Myocyte (in vitro differentiated cells): ENCODE measurements at regions not wholly inside any gene's neighbourhood (a gene's known extent, or its start where the extent isn't known, plus 50 kb on each side); places are given as distances from the start of the nearest gene placed in this dataset.
"Not testable (repeated sequence)": the region's sequence is repeated elsewhere in the genome, so short reads cannot be mapped to it uniquely, and the experiment has no call there.

Experiments
- DNase-seq: peaks from one replicate; pipeline ENCODE4 v3.0.0-alpha.2; 2012; ENCODE audit warnings: low read depth

DNA sequence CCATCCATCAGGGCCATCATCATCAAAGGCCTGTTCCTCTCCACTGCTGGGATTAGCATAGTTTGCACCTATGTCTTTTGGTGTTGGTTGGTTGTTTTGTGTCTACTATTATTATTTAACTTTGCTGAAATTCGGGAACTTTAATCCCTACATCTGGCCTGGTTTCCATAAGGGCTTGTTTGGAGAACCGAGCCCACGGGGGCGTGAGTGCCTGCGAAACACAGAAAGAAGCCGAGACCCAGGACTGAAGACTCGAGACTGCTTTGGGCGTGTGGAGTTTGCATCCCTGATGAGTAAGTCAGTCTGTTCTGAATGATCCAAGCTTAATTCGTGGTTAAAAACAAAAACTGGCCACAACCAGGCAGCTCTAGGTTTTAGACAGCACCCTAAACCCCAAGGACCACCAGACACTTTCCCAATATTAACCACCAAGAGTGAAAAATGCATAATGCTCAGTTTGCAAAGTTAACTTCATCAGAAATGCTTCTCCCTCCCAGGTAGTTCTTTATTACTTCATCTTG lies 195.6 kb downstream of the BCL2L11 start:
- DNase-seq: not testable (repeated sequence)

GRCh38 chr2:111316881-111317549 lies 196.3 kb downstream of the BCL2L11 start:
- DNase-seq: peak; percentile 6

- not testable (repeated sequence) for DNase-seq
Observed at GRCh38 chr2:111319552-111319951, 198.8 kb downstream of the BCL2L11 start.

DNA sequence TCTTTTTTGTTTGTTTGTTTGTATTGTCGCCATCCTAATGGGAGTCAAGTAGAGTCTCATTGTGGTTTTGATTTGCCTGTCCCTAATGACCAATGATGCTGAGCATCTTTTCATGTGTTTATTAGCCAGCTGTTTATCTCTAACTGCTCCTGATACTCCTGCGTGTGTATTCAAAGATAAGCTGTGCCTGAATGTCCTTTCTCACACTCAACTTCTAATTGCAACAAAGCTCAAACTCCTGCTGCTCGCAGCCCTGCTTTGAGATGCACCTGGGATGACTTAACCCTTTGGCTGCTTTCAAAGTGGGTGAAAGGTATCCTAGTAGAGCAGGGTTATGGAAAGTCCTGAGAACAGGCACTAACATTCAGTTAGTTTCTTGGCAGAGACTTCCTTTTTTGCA lies 199.6 kb downstream of the BCL2L11 start:
- DNase-seq: peak; percentile 34

DNA sequence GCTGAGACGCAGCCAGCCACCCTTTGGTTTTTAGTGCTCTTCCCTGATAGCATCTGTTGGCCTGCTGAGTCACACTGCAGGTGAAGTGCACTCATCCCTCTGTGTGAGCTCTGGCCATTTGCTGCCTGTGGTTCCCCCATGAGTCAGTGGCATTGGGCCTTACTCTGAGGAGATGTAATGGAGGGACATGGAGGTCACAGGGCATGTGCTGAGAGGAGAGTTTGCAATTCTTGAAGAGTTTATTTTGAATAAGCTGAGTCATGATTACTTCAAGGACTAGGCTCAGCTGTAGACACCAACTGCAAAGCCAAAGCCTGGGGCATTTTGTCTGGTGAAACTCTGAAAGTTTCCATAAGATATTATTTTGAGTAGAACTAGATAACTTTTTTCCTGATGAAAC lies 200.3 kb downstream of the BCL2L11 start:
- peak; percentile 89 for DNase-seq

DNA sequence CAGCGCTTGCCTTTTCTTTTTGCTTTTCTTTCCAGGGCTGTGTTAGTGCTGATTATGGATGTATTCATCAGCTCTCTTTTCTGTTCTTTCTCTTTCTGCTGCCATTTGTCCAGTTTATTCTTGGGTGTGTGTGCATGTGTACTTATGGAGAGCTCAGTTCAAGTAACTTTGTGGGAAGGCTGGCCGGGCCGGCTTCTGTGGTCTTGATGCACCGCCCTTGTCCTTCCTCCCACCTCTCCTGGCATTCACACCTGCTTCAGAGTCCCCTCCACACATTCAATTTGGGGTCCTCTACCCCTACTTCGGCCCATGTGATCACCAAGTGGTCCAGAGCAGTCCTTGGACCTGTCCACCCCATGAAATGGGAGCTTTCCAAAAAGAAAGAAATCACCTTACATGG lies 202.7 kb downstream of the BCL2L11 start:
- DNase-seq: not testable (repeated sequence)

DNA sequence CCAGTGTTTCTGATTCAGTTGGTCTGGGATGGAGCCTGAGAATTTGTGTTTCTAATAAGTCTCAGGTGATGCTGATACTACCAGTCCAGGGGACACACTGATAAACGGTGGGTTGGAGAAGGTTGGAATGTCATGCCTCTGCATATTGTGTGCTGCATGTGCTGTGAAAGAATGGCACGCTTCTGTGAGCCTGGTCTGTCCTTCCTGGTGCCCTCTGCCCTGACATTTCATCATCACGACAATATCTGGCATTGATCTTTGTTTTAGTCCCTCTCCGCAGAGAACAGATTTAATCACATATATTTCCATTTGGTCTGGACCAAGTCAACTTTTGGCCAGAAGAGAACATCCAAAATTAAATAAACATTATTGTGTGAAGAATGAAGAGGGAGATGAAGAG lies 207.0 kb downstream of the BCL2L11 start:
- not testable (repeated sequence) for DNase-seq

DNA sequence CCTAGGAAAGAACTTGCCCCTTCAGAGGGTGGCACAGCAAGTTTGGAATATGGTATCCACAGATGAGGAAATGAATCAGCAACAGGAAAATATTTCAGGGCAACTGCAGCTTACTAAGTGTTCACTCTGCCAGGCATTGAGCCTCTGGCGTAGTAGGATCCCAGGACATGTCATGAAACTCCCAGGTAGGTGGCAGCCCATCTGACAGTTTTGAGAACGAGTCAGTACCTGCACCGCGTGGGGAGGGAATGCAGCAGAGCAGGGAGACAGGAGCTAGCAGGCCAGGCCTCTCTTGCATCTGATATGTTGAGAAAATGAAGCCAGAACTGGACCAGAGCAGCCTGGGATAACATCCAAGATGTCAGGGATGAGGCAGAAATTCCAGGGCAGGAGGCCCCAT lies 208.6 kb downstream of the BCL2L11 start:
- DNase-seq: not testable (repeated sequence)

DNA sequence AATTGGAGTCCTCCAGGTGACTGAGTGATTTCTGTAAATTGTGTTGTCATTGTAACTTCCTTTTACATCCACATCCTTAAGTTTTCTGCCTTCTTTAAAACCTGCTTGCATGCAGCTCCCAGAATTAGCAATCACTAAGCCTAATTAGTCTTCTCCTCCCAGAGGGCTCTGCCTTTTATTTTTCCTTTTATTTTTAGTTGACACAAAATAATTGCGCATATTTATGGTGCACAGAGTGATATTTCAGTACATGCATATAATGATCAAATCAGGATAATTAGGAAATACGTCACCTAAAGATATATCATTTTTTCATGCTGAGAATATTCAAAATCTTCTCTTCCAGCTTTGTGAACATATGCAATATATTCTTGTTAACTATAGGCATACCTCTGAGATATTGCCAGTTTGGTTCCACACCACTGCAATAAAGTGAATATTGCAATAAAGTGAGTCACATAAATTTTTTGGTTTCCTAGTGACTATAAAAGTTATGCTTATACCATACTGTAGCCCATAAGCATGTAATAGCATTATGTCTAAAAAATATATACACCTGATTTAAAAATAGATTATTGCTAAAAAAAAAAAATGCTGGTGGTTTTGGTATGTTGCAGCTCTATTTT lies 210.5 kb downstream of the BCL2L11 start:
- not testable (repeated sequence) for DNase-seq

DNA sequence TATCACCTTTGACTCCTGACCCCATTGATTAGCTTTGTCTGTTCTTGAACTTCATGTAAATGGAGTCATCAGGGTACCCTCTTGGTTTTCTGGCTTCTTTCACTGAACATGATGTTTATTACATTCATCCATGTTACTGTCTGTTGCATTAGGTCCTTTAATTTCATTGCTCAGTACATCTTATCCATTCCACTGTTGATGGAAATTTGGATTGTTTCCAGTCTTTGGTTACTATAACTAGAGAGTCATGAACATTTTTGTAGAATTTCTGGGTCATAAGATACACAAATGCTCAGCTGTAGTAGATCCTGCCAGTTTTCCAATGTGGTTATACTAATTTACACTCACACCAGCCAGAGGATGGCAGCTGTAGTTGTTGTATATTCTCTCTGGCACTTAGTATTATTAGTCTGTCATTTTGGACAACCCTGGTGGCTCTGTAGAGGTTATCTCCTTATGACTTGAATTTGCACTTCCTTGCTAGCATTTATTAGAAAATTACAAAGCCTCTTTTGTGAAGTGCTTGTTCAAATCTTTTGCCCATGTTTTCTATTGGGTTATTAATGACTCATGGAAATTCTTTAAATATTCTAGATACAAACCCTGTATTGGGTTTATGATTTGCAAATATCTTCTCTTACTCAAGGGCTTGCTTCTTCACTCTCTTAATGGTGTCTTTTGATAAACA lies 214.7 kb downstream of the BCL2L11 start:
- DNase-seq: not testable (repeated sequence)

GRCh38 chr2:111338474-111338873 lies 217.8 kb downstream of the BCL2L11 start:
- DNase-seq: not testable (repeated sequence)

GRCh38 chr2:111339476-111339875 lies 218.8 kb downstream of the BCL2L11 start:
- DNase-seq: not testable (repeated sequence)

DNA sequence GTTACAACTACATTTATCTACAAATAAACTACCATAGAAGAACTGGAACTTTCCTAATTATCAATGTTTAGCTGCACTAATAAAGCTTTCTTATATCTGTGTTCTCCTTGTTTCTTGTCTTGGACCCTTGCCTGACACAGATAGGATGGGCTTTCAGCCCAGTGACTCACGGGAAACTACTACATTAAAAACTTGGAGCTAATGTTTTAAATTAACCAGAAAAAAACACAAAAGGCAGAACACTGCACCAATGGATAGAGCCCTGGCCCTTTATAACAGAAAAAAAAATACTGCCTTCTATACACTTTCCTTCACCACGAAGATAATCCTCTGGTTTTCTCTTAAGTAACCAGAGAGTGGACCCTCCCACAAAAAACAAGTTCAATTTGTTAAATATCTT lies 223.9 kb downstream of the BCL2L11 start:
- not testable (repeated sequence) for DNase-seq

DNA sequence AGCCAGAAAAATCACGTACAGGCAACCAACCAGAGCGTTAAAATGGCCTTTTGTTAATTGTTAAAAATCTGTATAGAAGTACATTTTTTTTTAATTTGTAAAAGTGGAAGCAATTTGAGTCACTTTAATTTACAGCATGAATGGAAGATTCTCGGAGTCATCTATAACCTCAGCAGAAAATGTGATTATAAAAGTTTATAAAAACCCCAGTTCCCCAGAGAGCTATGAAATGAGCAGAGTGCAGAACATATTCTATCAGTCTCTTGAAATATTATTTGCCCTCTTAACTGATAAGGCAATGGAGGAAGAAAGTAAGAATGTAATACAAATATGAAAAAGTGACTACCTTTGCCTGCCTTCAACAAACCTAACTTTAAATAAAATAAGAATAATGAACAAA lies 224.7 kb downstream of the BCL2L11 start:
- not testable (repeated sequence) for DNase-seq

GRCh38 chr2:111346018-111346930 lies 225.6 kb downstream of the BCL2L11 start:
- peak; percentile 52 for DNase-seq

DNA sequence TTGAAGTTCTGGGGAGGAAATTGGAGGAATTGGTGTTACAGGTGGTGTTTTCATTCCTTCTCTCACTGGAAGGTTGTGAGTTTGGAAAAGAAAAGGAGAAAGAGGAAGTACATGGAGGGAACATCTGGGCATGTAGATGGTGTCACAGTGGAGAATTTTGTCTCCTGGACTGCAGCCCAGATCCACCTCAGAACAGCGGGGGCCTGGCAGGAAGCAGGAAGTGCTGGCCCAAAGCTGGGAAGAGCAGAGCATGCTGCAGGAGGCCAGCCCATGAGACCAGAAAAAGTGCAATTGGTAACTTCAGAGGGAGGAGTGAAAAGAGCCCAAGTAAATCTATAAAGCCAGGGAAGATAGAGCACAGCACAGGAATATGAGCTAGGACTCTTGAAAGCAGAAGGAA lies 227.0 kb downstream of the BCL2L11 start:
- DNase-seq: not testable (repeated sequence)

- DNase-seq: not testable (repeated sequence)
Observed at GRCh38 chr2:111348316-111348715, 227.6 kb downstream of the BCL2L11 start.

DNA sequence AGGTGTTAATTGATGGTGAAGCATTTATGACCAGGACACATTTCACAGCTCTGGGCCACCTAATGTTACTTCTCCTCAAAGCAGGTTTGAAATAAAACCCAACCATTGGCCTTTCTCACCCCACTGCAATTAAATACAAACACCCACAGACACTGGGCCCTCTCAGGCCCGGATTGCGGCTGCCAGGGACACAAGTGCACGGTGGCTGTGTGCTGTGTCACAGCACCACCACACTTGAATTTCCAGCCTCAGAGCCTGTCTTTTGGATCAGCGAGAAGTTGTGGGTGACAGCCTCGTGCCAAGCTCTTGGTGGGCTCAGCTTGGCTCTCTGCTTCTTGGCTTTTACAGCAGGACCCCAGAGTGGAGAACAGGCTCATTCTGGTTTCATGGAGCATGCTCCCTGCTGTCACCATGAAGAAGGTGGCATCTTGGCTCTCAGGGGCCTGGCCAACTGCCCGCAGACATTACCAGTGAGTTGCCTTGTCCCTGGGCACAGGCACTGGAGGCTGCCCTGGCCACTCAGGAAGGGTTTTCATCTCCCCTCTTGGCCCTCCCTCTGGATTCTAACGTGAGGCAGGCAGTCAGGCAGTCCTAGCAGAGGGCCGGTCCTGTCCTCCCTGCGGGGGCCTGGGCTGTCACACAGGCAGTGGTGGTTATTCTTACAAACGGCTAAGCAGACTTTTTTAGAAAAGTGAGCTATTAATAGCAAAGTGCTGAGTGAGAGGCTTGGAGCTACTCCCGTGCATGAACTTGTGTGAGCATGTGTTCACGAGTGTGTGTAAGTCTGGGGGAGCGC lies 234.5 kb downstream of the BCL2L11 start:
- peak; percentile 73 for DNase-seq

- peak; percentile 15 for DNase-seq
Observed at GRCh38 chr2:111355823-111356511, 235.3 kb downstream of the BCL2L11 start.
